ENCODE measurements at regions not wholly inside any gene's neighbourhood (a gene's known extent, or its start where the extent isn't known, plus 50 kb on each side); places are given as distances from the start of the nearest gene placed in this dataset.

- Histone ChIP-seq H3K9me3 (ENCODE audit: insufficient read depth, low read length) (no peaks in the 10 kb centered on the region), H3F3A (ENCODE audit: insufficient read depth) (no peaks in the 10 kb centered on the region), H4K20me1 (ENCODE audit: low read depth, low read length) (no peaks in the 10 kb centered on the region), H2AFZ (ENCODE audit: low read depth, low read length, severe bottlenecking) (no peak overlapping the region), H3K27me3 (ENCODE audit: low read length) (no peaks in the 10 kb centered on the region), H3K9me2 (replicated peaks; ENCODE audit: insufficient read depth, low read length) (no peaks in the 10 kb centered on the region), H3K4me3 (ENCODE audit: insufficient read depth, low read length, poor library complexity, severe bottlenecking) (no peak overlapping the region), H3K79me2 (ENCODE audit: insufficient read depth, low read length) (no peaks in the 10 kb centered on the region), H3K27ac (ENCODE audit: low read depth, low read length) (no peak overlapping the region), H3K9ac (ENCODE audit: low read length) (no peak overlapping the region), H3K4me2 (ENCODE audit: low read depth, low read length, poor library complexity, severe bottlenecking) (no peak overlapping the region), H3K36me3 (ENCODE audit: low read length) (no peaks in the 10 kb centered on the region; the same call in 1 of the 2 replicates)
- TF ChIP-seq EZH2phosphoT487 (conservative IDR thresholded peaks at IDR 0.05; ENCODE audit: low read length) (no peak), CTCF (IDR thresholded peaks at IDR 0.05; ENCODE audit: insufficient read depth, low read length, poor library complexity, severe bottlenecking) (no peak)
Observed at GRCh38 chr7:52482076-52482475, 553.4 kb upstream of the POM121L12 start.

- no peaks in the 10 kb centered on the region for H3K9me3 ChIP-seq (ENCODE audit: insufficient read depth, low read length)
- no peaks in the 10 kb centered on the region for H3F3A ChIP-seq (ENCODE audit: insufficient read depth)
- H3K36me3 ChIP-seq (ENCODE audit: low read length) = no peaks in the 10 kb centered on the region; the same call in 1 of the 2 replicates
- H4K20me1 ChIP-seq (ENCODE audit: low read depth, low read length) = no peaks in the 10 kb centered on the region
- no peaks in the 10 kb centered on the region for H3K79me2 ChIP-seq (ENCODE audit: insufficient read depth, low read length)
- no peak overlapping the region for H3K9ac ChIP-seq (ENCODE audit: low read length)
- no peak for TF ChIP-seq CTCF (IDR thresholded peaks at IDR 0.05; ENCODE audit: insufficient read depth, low read length, poor library complexity, severe bottlenecking)
- TF ChIP-seq EZH2phosphoT487 (conservative IDR thresholded peaks at IDR 0.05; ENCODE audit: low read length) = no peak
- H3K27ac ChIP-seq (ENCODE audit: low read depth, low read length) = no peak overlapping the region
- H3K4me2 ChIP-seq (ENCODE audit: low read depth, low read length, poor library complexity, severe bottlenecking) = no peak overlapping the region
- no peaks in the 10 kb centered on the region for H3K9me2 ChIP-seq (replicated peaks; ENCODE audit: insufficient read depth, low read length)
- H3K27me3 ChIP-seq (ENCODE audit: low read length) = no peaks in the 10 kb centered on the region
- no peak overlapping the region for H3K4me3 ChIP-seq (ENCODE audit: insufficient read depth, low read length, poor library complexity, severe bottlenecking)
- no peak overlapping the region for H2AFZ ChIP-seq (ENCODE audit: low read depth, low read length, severe bottlenecking)
Observed at GRCh38 chr7:52481571-52481970, 553.9 kb upstream of the POM121L12 start.

GRCh38 chr7:52479990-52480389 is 555.4 kb upstream of the POM121L12 start:
- no peaks in the 10 kb centered on the region; the same call in 1 of the 2 replicates for H3K36me3 ChIP-seq (ENCODE audit: low read length)
- H3K79me2 ChIP-seq (ENCODE audit: insufficient read depth, low read length) = no peaks in the 10 kb centered on the region
- no peaks in the 10 kb centered on the region for H4K20me1 ChIP-seq (ENCODE audit: low read depth, low read length)
- no peaks in the 10 kb centered on the region for H3F3A ChIP-seq (ENCODE audit: insufficient read depth)
- H3K27me3 ChIP-seq (ENCODE audit: low read length) = no peaks in the 10 kb centered on the region
- no peaks in the 10 kb centered on the region for H3K9me2 ChIP-seq (replicated peaks; ENCODE audit: insufficient read depth, low read length)
- no peak overlapping the region for H3K4me3 ChIP-seq (ENCODE audit: insufficient read depth, low read length, poor library complexity, severe bottlenecking)
- H2AFZ ChIP-seq (ENCODE audit: low read depth, low read length, severe bottlenecking) = no peak overlapping the region
- H3K27ac ChIP-seq (ENCODE audit: low read depth, low read length) = no peak overlapping the region
- H3K9ac ChIP-seq (ENCODE audit: low read length) = no peak overlapping the region
- no peak overlapping the region for H3K4me2 ChIP-seq (ENCODE audit: low read depth, low read length, poor library complexity, severe bottlenecking)
- H3K9me3 ChIP-seq (ENCODE audit: insufficient read depth, low read length) = no peaks in the 10 kb centered on the region
- TF ChIP-seq EZH2phosphoT487 (conservative IDR thresholded peaks at IDR 0.05; ENCODE audit: low read length) = no peak
- TF ChIP-seq CTCF (IDR thresholded peaks at IDR 0.05; ENCODE audit: insufficient read depth, low read length, poor library complexity, severe bottlenecking) = no peak
